Omental fat pad (tissue), 3 donors: ENCODE measurements at regions not wholly inside any gene's neighbourhood (a gene's known extent, or its start where the extent isn't known, plus 50 kb on each side); places are given as distances from the start of the nearest gene placed in this dataset.

ENCODE experiments used
- ATAC-seq: fragments of 150-250 bp; one replicate; pipeline ENCODE4 v1.9.1; 2016; ENCODE audit warnings: mild to moderate bottlenecking, moderate library complexity; ENCODE audit not compliant: low FRiP score
- DNase-seq: peaks from one replicate; pipeline ENCODE4 v3.0.0-alpha.2; 2019; ENCODE audit warnings: low spot score
- CTCF ChIP-seq, 3 donors: fragments of 450-650 bp; IDR thresholded peaks; one replicate each; pipeline ENCODE4 v1.5.1; 2016 to 2017; ENCODE audit warnings: antibody characterized with exemption in 3 of 3, mild to moderate bottlenecking in 3 of 3, moderate library complexity in 2 of 3

- TF ChIP-seq CTCF (IDR thresholded peaks at IDR 0.05): no peak
- no peak for DNase-seq
- ATAC-seq: no peak
Observed at GRCh38 chr1:181386951-181387350, 96.4 kb upstream of the CACNA1E start.

DNA sequence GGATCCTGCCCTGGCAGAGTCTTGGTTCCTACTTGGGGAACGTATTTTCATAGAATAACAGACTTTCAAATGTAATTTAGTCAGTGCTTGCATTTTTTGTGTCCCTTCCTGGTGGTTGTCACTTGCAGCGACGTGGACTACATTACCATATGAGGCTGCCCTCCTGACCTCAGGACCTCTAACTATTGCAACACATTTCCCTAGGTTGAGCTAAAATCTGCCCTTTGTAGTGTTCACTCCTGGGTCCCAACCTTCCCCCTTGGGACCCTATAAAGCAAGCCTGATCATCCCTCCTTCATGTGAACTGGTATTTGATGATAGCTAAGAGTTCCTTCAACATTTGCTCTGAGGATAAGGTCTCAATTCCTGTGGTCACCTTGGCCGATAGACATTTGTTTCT lies 95.6 kb upstream of the CACNA1E start:
- no peak for DNase-seq
- TF ChIP-seq CTCF (IDR thresholded peaks at IDR 0.05): no peak
- ATAC-seq: no peak

- no peak for ATAC-seq
- no peak for TF ChIP-seq CTCF (IDR thresholded peaks at IDR 0.05)
Observed at GRCh38 chr1:181390410-181391077, 92.8 kb upstream of the CACNA1E start.

DNA sequence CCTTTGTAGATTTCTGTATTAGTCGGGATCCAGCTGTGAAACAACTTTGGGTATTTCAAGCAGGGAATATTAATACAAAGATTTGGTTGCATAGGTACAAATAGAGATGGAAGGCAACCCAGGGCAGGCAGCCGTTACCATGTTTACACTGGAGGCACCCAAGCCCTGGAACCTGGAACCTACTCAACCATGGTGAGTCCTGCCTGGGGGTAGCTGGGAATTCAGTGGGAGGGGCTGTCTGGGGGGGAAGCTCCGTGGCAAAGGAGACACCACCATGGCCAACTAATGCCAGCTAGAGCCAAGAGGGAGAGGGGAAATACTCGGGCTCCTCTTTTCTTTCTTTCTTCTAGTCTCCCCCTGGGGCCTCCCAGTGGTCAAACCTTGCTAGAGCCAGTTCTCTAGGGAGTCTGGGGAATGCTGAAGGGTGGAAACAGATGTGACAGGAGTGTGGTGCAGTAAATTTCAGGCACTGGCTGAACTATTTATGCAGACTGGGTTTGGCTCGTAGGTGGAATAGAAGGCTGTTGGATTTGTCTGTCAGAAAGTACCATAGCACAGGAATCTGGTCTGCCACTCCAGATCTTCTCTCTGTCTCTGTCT lies 91.9 kb upstream of the CACNA1E start:
- no peak for ATAC-seq
- DNase-seq: no peak
- no peak for TF ChIP-seq CTCF (IDR thresholded peaks at IDR 0.05)

More at GRCh38 chr1:181390410-181391077, 92.8 kb upstream of the CACNA1E start:
- DNase-seq: no peak

DNA sequence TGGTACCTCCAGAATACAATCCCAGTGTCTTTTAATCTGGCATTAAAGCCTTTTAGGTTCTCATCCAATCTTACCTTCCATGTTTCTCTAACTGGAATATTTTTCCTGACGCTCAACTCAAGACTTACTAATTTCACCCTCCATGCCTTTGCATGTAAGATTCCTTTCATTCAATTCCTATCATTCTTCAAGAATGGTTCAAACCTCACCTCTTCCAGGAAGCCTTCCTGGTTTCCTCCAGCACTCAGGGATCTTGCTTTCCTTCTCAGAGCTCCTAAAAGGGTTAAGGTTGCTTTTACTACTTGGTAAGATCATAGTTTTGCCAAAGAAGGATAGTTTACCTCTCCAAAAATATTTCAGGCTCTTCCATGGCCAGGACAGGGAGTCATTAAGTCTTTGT lies 91.2 kb upstream of the CACNA1E start:
- DNase-seq (no peak), ATAC-seq (no peak)
- no peak for TF ChIP-seq CTCF (IDR thresholded peaks at IDR 0.05)

- DNase-seq (no peak), ATAC-seq (no peak)
Observed at GRCh38 chr1:181392613-181393220, 90.6 kb upstream of the CACNA1E start.

More at GRCh38 chr1:181392613-181393220, 90.6 kb upstream of the CACNA1E start:
- TF ChIP-seq CTCF (IDR thresholded peaks at IDR 0.05): no peak
